T follicular helper cell (primary cell): ENCODE measurements at regions not wholly inside any gene's neighbourhood (a gene's known extent, or its start where the extent isn't known, plus 50 kb on each side); places are given as distances from the start of the nearest gene placed in this dataset.
"Not testable (repeated sequence)": the region's sequence is repeated elsewhere in the genome, so short reads cannot be mapped to it uniquely, and the experiment has no call there.

ENCODE experiments used
- DNase-seq: peaks from one replicate; pipeline ENCODE4 v3.0.0-alpha.2; 2020; ENCODE audit warnings: low read depth

DNA sequence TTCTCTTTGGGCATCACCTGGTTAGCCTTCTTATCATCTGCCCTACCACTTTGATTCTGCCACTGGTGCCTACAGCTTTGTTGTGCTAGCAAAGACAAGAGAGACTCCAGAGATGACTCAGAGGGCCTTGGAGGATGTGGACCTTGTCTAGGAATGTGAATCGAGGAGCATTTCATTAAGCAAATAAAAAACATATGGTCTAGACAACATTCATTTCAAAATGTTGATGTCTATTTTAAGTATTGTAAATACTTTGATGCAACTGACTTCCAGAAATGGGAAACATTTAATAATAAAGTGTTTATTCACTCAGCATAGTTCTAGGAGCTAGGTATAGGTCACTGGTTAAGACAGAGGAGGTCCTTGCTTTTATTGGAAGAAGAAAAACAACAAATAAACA lies 195.5 kb downstream of the CDCA7 start:
- no peak for DNase-seq

DNA sequence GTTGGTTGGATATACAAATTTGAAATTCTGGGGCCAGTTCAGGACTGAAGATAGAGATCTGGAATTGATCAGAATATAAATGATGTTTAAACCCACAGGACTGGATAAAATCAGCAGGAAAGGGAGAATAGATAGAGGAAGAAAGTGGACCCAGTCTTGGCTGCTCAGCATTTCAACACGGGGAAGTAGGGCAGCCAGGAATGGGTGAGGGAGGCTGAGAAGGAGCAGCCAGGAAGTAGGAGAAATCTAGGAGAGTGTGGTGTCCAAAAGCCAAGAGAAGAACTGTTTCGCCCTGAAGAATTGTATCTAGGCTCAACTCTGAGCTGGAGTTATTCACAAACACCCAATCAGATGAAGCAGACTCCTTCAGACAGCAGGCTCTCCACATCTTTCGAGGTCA lies 197.9 kb downstream of the CDCA7 start:
- DNase-seq: no peak

DNA sequence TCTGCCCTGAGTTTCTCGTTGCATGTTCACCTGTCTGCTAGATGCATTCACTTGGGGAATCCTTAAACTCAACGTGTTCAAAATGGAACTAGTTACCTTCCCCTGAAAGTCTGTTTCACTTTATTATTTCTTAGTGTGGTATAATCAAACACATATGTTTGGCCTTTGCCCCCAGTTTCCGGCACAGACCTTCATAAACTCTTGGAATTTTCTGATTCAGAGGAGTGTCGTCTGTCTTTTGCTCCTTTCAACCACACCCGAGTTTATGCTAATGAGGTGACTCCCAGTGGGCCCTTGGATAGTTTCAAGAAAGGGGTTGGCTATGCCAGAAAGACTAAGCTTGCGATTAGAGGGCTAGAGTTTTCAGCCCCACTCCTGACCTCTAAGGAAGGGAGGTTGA lies 198.9 kb downstream of the CDCA7 start:
- no peak for DNase-seq

DNA sequence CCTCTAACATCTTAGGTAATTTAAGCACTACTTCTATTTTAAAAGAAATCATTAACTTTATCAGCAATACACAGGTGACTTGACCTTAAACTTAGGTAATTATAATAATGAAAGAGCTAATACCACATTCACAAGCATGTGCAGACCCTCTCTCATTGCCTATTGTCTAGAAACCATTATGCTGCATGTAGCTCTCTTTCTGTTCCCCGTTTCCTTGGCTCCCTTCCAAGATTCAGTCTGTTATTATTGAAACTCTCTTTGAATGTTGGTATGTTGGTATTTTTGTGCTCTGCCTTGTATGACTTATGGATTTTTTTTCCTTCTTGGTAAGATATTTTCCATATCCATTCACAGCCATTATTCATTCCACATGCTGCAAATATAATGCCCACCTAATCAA lies 201.2 kb downstream of the CDCA7 start:
- DNase-seq: no peak

DNA sequence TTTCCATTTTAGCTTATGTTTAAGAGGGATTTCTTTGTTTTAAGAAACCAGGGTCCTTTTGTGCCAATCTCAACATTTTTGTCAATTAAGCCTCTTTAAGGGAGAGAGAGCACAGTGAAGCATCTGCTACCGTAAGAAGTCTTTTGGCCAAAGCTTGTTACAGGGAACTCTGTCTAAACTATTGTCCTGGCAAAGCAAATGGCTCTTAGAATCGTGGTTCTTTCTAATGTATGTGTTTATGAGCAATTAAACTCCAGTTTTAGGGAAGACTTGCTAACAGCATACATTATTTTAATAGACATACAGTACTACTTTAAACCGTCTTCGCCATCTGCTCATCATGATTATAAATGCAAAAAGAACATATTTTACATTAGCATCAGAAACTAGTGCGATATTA lies 202.1 kb downstream of the CDCA7 start:
- no peak for DNase-seq

DNA sequence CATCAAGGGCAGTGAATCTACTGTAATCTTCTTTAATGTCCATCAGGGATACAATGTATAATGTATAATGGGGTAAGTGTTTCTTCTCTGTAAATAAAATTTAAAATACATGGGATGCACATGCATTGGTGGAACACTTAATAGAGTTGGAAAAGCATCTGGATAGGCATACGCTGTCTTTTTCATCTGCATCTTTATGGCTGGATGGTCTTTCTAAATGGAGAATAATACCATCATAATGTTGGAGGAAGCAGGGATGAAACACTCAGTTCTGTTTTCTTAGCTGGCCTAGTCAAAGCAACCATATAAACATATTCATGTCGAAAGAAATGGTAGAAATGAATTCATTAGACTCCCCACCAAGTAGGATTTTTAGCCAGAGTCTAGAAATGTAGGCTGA lies 202.8 kb downstream of the CDCA7 start:
- DNase-seq: no peak

DNA sequence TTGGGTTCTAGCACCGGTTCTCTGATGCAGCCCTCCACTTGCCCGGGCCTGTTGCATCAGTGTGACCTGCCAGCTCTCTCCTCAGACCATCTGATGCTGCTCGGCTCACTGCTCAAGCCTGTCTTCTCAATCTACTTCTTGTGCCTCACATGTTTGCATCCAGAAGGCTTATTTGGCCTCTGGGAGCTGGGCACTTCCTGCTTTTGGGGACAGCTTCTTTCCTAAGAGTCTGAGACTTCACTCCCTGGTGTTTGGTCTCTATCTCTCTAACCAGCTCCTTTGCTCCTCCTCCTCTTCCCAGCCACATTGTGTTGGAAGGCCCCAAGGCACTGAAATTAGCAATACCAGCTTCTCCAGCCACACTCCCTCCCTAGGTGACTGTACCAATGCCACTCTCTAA lies 212.8 kb downstream of the CDCA7 start:
- DNase-seq: no peak

DNA sequence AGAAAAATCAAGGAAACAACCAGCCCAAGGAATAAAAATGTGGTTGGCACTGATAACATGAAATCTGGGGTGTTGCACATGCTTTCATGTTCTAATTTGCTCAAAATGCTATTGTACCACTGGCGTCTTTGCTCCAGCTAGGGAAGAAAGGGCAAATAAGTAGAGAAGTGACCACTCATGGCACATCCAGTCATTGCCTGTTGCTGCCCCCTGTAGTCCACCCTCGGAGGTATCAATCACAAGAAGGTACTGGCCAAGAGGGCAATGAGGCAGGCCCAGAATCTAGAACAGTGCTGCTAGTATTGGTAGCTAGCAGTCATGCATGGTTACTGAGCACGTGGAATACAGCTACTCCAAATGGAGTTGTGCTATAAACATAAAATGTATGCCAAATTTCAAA lies 213.4 kb downstream of the CDCA7 start:
- DNase-seq: no peak

DNA sequence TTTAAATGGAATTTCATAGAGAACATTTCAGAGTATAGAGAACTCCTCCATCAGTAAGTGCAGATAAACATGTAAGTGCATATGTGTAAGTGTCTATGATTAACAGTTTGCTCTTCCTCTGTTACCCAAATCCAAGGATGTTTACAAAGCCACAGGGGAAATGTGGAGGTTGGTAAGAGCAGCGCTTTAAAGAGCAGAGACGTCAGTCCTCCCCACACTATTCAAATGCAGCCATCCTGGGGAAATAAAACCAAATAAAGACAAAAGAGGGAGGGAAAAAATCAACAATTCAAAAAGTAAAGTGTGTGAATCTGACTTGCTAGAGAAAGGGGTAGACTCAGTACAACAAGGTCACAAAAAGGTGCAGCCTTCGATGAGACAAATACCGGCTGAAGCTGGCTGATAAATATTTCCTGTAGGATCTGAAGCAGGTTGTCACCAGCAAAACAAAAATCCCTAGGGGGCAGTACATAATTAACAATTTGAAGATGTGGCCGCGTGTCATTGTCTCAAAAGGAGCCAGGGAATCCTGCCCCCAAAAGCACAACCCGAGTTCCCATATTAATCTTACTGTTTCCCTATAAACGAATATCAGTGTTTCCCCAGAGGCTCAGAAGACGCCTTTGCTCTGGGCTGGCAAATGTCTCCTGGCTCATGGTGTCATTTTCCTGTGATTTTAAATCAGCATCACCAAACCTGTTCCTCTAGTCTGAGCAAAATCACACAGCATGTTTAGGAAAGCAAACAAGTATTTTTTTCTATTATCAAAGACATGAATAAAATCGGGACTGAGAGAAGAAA lies 216.5 kb downstream of the CDCA7 start:
- DNase-seq: no peak

DNA sequence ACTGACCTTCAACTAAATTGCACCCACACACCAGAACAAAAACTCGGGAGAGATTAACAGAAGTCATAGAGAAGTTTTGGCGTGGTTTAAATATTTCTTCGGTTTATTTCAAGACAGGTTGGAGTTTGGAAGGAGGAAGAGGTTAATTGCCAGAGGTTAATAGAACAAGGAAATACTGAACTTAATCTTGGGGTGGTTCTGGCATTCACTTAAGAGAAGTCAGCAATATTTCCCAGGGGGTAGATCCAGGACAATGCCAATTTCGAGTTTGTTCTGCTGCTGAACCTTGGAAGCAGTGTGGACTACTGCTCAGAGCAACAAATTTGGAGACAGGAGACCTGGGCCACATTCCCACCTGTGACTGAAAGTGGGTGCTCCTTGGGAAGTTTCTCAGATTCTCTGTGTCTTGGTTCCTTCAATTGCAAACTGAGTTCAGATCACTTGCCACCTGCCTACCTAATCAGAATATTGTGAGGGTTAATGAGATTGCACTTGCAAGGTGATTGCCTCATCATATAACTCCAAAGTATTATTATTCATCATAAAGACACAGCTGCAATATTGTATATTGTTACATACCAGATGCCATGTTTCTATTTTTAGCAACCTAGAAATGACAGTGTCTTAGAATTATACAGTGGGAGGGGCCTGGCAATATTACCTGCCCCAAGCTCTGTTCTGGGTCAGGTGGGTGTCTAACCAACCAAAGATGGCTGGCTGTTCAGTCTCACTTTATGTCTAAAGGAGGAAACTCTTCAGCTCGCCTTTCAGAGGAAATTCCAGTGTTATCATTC lies 217.4 kb downstream of the CDCA7 start:
- DNase-seq: no peak

DNA sequence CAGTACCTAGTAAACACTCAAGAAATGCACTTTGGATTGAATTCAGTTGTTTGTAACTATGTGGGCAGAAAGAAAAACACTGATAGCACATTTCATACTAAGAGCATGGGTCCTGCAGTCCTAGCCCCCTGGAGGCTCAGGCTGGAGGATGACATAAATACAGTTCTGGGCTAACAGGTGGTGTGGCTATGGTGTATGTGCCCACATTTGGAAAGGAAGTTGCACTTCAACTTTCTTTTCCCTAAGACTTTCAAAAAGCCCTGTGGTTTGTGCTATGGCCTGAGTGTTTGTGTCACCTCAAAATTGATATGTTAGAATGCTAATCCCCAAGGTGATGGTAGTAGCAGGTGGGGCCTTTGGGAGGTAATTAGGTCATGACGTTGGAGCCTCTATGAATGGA lies 218.2 kb downstream of the CDCA7 start:
- DNase-seq: no peak

DNA sequence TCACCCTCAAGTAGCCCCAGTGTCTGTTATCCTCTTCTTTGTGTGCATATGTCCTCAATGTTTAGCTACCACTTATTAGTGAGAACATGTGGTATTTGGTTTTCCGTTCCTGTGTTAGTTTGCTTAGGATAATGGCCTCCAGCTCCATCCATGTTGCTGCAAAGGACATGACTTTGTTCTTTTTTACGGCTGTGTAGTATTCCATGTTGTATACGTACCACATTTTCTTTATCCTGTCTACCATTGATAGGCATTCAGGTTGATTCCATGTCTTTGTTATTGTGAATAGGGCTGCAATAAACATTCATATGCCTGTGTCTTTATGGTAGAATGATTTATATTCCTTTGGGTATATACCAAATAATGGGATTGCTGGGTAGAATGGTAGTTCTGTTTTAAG lies 219.1 kb downstream of the CDCA7 start:
- not testable (repeated sequence) for DNase-seq

DNA sequence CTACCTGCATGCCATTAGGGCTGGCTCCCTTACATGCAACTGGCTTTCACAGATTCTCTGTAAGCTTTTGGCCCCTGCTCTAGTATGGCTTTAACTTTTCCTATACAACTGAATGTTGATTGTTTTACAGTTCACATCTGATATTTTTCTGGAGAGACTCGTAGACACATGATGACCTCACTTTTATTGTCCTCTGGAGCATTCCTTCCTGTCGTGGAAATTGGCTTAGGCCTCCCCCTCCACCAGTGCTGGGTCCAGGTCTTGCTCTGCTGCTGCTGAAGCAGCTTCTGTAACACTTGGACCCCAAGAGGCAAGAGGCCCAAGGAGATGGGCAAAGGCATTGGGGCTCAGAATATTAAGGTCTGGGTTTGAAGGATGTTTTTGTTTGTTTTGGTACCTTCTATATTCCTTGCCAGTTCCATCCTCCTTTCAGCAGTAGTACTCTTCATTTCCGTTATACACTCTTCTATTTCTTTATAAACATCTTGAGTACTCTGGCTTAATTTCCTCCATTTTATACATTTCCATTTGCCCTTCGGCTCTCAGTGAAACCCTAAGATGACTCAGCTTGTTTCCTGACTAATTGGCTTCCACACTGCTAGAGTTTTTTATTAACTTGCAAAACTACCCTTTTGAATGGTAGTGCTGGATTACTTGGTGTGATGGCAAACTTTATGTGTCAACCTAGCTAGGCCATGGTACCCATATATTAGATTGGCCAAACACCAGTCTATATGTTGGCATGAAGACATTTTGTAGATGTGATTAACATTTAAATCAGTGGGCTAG lies 219.8 kb downstream of the CDCA7 start:
- DNase-seq: no peak

DNA sequence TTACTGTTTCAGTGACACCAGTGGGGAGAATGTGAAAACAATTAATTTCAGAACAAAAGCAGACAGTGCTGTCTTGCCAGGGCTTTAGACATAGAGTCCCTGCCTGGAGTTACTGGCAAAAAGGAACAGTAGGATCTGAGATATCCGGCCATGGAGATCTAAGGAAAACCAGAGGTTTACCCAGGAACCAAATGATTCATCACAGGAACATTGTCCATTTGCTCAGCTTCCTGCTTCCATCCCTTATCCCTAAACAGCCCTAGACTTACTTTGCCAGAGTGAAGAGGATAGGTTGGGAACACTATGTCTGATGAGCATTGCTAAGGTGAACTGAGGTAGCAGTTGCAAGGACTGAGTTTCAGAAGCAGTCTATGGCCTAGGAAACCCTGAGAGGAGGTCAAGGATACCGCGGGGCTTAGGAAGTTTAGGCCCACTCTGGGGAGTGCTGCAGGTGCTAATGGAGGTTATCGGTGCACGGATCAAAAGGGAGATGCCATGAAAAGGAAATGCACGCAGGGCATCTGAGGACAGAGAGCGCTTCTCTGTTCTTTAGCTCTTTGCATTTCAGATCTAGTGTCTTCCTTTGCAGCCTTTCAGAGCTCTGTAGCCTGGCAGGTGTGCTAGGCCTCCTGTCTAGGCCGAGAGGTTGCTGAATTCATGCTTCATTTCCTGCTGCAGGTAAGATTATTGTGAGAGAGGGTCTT lies 223.9 kb downstream of the CDCA7 start:
- no peak for DNase-seq

DNA sequence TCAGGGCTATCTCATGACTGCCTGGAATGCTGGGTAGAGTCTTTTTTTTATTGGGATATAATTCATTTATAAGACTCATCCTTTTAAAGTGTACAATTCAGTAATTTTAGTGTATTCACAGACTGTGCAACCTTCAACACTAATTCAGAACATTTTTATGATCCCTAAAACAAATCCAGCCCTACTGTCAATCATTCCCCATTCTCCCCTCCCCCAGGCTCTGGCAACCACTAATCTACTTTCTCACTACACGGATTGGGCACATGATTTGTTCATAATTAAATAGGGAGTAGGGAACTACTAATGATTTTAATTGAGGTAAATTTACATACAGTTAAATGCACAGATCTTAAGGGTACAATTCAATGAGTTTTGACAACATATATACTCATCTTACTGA lies 225.7 kb downstream of the CDCA7 start:
- no peak for DNase-seq

DNA sequence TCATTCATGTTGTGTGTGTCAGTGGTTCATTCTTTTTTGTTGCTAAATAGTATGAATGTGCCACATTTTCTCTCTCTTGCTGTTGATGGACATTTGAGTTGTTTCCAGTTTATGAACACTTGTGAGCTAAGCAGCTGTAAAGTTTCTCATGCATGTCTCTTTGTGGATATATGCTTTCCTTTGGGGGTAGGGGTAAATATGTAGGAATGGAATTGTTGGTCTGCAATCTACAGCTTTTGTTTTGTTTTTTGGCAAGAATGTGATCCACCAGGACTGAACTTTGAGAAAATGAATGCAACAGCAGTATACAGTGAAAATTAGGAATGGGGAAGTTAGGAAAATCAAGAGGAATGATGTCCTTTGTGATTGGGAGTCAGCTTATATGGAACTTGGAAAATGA lies 226.3 kb downstream of the CDCA7 start:
- no peak for DNase-seq

DNA sequence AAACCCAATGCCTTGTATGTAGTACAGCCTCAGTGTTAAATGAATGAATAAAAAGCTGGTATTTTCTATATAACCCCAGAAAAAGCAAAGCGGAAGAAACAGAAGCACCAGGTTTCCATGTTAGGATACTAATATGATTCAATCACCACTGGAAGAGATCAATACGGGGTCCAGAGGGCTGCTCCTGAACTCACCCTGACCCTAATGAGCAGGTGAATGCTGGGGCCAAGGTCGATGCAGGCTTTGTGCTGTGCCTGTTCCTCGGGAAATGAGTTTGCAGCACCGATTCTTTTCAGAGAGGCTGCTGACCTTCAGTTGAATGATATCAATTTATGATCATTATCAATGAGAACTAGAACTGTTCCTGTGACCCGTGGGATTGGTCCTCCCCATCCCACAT lies 228.5 kb downstream of the CDCA7 start:
- no peak for DNase-seq

DNA sequence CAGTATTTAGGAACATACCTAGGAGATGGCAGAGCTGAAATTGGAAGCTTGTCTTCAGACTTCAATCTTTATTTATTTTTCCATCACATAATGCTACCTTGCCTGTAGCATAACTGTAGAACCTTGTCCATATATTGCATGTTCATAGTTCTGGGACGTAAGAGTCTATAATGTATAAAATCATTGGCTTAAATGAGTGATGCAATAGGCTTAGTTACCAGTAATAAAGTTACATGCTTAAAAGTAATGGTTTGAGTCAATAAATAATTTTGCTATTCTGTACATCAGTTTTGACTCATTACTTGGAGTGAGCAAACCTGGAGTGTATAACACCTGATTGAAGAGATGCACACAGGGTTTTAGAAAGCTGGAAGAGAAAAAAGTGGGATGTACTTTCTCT lies 229.3 kb downstream of the CDCA7 start:
- DNase-seq: no peak

DNA sequence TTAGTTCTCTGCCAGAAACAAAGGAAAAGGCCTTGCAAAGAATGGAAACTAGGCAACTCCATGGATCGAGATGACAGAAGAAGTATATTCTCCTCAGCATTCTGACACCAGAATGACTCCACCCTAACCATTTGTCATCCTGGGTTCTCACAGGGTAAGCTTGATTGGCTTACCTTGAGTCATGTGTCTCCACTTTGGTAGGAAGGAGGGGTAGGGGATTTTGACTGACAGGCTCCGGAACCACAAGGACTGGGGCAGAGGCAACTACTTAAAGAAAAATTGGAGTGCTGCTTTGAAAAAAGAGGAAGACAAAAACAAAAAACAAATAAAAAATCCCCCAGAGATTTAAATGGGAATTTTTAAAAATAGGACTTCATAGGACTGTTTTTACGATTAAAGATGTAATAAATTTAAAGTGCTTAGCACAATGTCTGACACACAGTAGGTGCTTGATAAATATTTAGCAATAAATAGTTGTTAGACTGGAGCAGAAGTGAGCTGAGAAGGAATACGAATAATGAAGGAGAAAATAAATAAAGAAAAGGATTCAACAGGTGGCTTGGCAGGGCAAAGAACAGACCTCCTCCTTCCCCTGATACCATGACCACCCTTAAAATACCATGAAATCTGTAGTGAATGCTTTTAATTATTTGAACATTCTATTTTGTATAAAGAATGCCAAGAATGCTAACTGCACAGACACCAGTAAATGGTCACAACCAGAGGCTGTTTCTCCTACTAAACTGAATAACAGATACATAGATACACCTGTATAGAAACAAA lies 230.2 kb downstream of the CDCA7 start:
- DNase-seq: no peak

DNA sequence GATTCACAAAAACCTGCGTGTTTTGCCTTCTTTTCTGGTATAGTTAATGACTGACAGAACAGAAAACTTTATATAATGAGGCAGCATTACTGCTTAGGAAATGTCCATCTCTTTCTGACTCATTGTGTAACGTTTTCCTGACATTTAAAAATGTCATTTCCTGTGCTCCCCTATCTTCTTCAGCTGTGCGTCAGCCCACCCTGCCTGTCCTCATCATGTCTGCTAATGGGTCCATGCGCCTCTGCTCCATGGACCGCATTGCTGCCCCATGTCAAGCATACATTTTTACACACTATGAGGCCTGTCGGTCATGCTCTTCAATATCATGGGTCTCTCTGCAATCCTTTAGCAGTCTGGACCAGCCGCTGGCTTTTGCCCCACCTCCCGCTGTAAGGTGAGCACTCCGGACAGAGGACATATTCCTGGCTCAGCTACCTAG lies 234.3 kb downstream of the CDCA7 start:
- DNase-seq: no peak

DNA sequence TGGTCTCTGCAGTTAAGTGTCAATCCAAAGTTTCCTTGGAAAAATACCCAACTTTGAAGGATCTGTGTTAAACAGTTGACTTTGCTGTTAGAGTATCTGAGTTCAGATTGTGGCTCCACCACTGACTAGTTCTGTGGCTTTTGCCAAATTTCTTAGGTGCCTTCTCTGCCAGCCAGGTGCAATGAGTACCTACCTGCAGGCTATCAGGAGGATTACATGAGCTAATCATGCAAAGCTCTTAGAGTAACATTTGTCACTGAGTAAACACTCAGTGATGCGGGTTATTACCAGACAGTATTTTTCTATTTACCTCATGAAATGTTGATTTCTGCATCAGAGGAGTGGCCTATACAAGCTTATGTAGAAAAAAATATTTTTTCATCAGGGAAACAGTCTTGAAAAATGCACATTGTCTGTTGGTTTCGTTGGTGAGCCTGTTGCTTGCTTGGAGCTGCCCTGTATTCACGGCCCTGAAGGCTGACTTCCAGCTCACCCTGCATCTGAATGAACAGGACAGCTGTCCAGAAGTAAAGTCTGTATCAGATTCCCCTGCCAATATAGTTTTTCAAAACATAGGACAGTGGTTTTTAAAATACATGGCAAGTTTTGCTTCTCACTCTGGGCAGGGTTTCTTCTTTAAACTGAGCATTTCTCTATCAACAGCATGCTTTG lies 235.1 kb downstream of the CDCA7 start:
- no peak for DNase-seq
